GM18520 (cell line): ENCODE measurements at regions not wholly inside any gene's neighbourhood (a gene's known extent, or its start where the extent isn't known, plus 50 kb on each side); places are given as distances from the start of the nearest gene placed in this dataset.
"Not testable (repeated sequence)": the region's sequence is repeated elsewhere in the genome, so short reads cannot be mapped to it uniquely, and the experiment has no call there.

ENCODE experiments used
- ATAC-seq: cut with Tn5 transposase; IDR thresholded peaks from one replicate; pipeline ENCODE4 v1.9.1; 2021; ENCODE audit not compliant: unreplicated experiment

GRCh38 chr9:38133595-38133994 lies 64.6 kb upstream of the SHB start:
- no peak for ATAC-seq

GRCh38 chr9:38132956-38133355 lies 63.9 kb upstream of the SHB start:
- ATAC-seq: no peak

- no peak for ATAC-seq
Observed at GRCh38 chr9:38131729-38132128, 62.7 kb upstream of the SHB start.

- no peak for ATAC-seq
Observed at GRCh38 chr9:38130724-38131123, 61.7 kb upstream of the SHB start.

GRCh38 chr9:38129366-38129765 lies 60.3 kb upstream of the SHB start:
- ATAC-seq: no peak

GRCh38 chr9:38128752-38129270 lies 59.8 kb upstream of the SHB start:
- no peak for ATAC-seq

GRCh38 chr9:38127271-38127839 lies 58.3 kb upstream of the SHB start:
- no peak for ATAC-seq

- no peak for ATAC-seq
Observed at GRCh38 chr9:38126730-38127129, 57.7 kb upstream of the SHB start.

- ATAC-seq: no peak
Observed at GRCh38 chr9:38125889-38126288, 56.9 kb upstream of the SHB start.

- ATAC-seq: not testable (repeated sequence)
Observed at GRCh38 chr9:38123359-38123758, 54.3 kb upstream of the SHB start.

GRCh38 chr9:38120961-38121360 lies 51.9 kb upstream of the SHB start:
- ATAC-seq: no peak

- ATAC-seq: no peak
Observed at GRCh38 chr9:38119560-38120236, 50.7 kb upstream of the SHB start.

GRCh38 chr9:38118862-38119438 lies 49.9 kb upstream of the SHB start:
- ATAC-seq: no peak
